ENCODE measurements at regions not wholly inside any gene's neighbourhood (a gene's known extent, or its start where the extent isn't known, plus 50 kb on each side); places are given as distances from the start of the nearest gene placed in this dataset.

DNA sequence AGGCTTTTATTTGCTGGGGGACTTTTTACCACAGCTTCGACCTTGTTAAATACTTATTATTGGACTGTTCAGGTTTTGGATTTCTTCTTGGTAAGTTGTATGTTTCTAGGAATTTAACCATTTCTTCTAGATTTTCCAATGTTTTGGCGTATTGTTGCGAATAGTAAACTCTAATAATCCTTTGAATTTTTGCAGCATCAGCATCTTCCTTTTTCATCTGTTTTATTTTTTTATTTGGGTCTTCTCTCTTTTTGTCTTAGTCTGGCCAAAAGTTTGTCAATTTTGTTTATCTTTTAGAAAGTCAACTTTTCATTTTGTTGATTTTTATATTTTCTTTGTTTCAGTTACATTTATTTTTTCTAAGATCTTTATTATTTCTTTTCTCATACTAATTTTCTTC lies 1272.0 kb downstream of the HACE1 start:
- no peaks in the 10 kb centered on the region for H3K36me3 ChIP-seq (ENCODE audit: control insufficient read depth in 2 of 2, insufficient read depth in 2 of 2, low read length in 1 of 2)
- POLR2A ChIA-PET = no interaction called here
- CTCF ChIA-PET = interaction anchor here (0.6 kb wide), 1 partner anchor 591 kb away, joined by 3 read pairs; no protein-coding TSS in a partner anchor
- RAD21 ChIA-PET (ENCODE audit: unreplicated experiment) = no interaction called here
- no peak overlapping the region for H3K27ac ChIP-seq (ENCODE audit: control insufficient read depth, insufficient read depth)
- DNase-seq (ENCODE audit: low read depth, low spot score) = no peak
- H3K4me2 ChIP-seq (ENCODE audit: control insufficient read depth, insufficient read depth) = no peak overlapping the region
- H3K9me3 ChIP-seq (replicated peaks; ENCODE audit: control insufficient read depth, insufficient read depth, low read length) = no peaks in the 10 kb centered on the region
- H4K20me1 ChIP-seq (ENCODE audit: control insufficient read depth, insufficient read depth) = no peaks in the 10 kb centered on the region
- intact Hi-C loops (cut with micrococcal nuclease; ENCODE audit: unreplicated experiment) (no loop called here), in situ Hi-C loops (cut with MboI) (no loop called here)
- no peak for ATAC-seq
- FAIRE-seq = no peak
- BruUV-seq (replicated peaks) = no TSS peak
- SMC1A ChIA-PET (ENCODE audit: uncharacterized antibody, unreplicated experiment) = interaction anchor here (0.9 kb wide), 1 partner anchor 12 kb away, joined by 3 read pairs; no protein-coding TSS in a partner anchor
- no peaks in the 10 kb centered on the region for H3K27me3 ChIP-seq (replicated peaks in 1 of 2; ENCODE audit: control insufficient read depth in 2 of 2, insufficient read depth in 2 of 2, low read length in 1 of 2)
- TF ChIP-seq SRF (IDR thresholded peaks at IDR 0.05; ENCODE audit: low read depth in 2 of 2, low read length in 2 of 2) (no peak), CBX3 (IDR thresholded peaks at IDR 0.05; ENCODE audit: borderline replicate concordance, low read depth) (no peak)
- TF ChIP-seq, protein P1, sequence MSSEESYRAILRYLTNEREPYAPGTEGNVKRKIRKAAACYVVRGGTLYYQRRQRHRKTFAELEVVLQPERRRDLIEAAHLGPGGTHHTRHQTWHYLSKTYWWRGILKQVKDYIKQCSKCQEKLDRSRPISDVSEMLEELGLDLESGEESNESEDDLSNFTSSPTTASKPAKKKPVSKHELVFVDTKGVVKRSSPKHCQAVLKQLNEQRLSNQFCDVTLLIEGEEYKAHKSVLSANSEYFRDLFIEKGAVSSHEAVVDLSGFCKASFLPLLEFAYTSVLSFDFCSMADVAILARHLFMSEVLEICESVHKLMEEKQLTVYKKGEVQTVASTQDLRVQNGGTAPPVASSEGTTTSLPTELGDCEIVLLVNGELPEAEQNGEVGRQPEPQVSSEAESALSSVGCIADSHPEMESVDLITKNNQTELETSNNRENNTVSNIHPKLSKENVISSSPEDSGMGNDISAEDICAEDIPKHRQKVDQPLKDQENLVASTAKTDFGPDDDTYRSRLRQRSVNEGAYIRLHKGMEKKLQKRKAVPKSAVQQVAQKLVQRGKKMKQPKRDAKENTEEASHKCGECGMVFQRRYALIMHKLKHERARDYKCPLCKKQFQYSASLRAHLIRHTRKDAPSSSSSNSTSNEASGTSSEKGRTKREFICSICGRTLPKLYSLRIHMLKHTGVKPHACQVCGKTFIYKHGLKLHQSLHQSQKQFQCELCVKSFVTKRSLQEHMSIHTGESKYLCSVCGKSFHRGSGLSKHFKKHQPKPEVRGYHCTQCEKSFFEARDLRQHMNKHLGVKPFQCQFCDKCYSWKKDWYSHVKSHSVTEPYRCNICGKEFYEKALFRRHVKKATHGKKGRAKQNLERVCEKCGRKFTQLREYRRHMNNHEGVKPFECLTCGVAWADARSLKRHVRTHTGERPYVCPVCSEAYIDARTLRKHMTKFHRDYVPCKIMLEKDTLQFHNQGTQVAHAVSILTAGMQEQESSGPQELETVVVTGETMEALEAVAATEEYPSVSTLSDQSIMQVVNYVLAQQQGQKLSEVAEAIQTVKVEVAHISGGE (CRISPR knock-in tag; IDR thresholded peaks at IDR 0.05) = no peak
- H3K4me3 ChIP-seq = no peak overlapping the region
- WGBS (ENCODE audit: insufficient coverage, insufficient replicate concordance, low lambda C conversion rate, missing lambda C conversion rate) = 50% methylated on average over 3 of the region's 3 CpGs
- H3K79me2 ChIP-seq (ENCODE audit: control insufficient read depth, insufficient read depth, low read length) = no peaks in the 10 kb centered on the region
- H3K9ac ChIP-seq (ENCODE audit: control insufficient read depth, insufficient read depth, low read length) = no peak overlapping the region
- H2AFZ ChIP-seq (ENCODE audit: control insufficient read depth, low read depth, low read length) = no peak overlapping the region
- no peaks in the 10 kb centered on the region for H3K4me1 ChIP-seq (ENCODE audit: control insufficient read depth, insufficient read depth, low read length)

DNA sequence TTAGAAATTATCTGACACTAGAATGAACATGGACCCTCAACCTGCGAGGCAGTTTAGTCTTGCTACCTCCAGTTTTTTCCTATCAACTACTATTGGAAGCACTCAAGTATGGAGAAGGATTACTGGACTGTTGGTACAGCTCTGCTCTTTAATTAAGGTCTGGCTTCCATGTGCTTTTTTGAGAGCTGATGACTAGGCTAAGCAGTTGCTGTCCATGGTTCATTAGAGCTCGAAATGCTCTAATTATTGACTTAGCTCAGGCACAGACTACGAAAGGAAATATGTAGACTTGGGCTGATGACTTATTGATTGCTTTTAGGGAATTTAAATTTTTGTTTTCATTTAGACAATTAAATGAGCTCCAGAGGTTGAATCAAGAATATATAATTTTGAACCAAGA lies 1281.6 kb downstream of the HACE1 start:
- DNase-seq (ENCODE audit: low read depth, low spot score) (no peak), FAIRE-seq (no peak), ATAC-seq (no peak)
- ChIA-PET CTCF (interaction anchor here (0.6 kb wide), 1 partner anchor 209 kb away, joined by 3 read pairs; no protein-coding TSS in a partner anchor), POLR2A (no interaction called here), RAD21 (ENCODE audit: unreplicated experiment) (no interaction called here), SMC1A (ENCODE audit: uncharacterized antibody, unreplicated experiment) (no interaction called here)
- BruUV-seq (replicated peaks) = no TSS peak
- in situ Hi-C loops (cut with MboI) (no loop called here), intact Hi-C loops (cut with micrococcal nuclease; ENCODE audit: unreplicated experiment) (no loop called here)
- no peaks in the 10 kb centered on the region for H3K27me3 ChIP-seq (replicated peaks in 1 of 2; ENCODE audit: control insufficient read depth in 2 of 2, insufficient read depth in 2 of 2, low read length in 1 of 2)
- H3K36me3 ChIP-seq (ENCODE audit: control insufficient read depth in 2 of 2, insufficient read depth in 2 of 2, low read length in 1 of 2) = no peaks in the 10 kb centered on the region
- no peaks in the 10 kb centered on the region for H3K9me3 ChIP-seq (replicated peaks; ENCODE audit: control insufficient read depth, insufficient read depth, low read length)
- 2% methylated on average over 3 of the region's 3 CpGs for WGBS (ENCODE audit: insufficient coverage, insufficient replicate concordance, low lambda C conversion rate, missing lambda C conversion rate)
- H3K4me3 ChIP-seq = no peak overlapping the region
- no peak overlapping the region for H2AFZ ChIP-seq (ENCODE audit: control insufficient read depth, low read depth, low read length)
- no peak overlapping the region for H3K4me2 ChIP-seq (ENCODE audit: control insufficient read depth, insufficient read depth)
- no peak overlapping the region for H3K27ac ChIP-seq (ENCODE audit: control insufficient read depth, insufficient read depth)
- no peaks in the 10 kb centered on the region for H3K4me1 ChIP-seq (ENCODE audit: control insufficient read depth, insufficient read depth, low read length)
- H4K20me1 ChIP-seq (ENCODE audit: control insufficient read depth, insufficient read depth) = no peaks in the 10 kb centered on the region
- no peaks in the 10 kb centered on the region for H3K79me2 ChIP-seq (ENCODE audit: control insufficient read depth, insufficient read depth, low read length)
- H3K9ac ChIP-seq (ENCODE audit: control insufficient read depth, insufficient read depth, low read length) = no peak overlapping the region
- TF ChIP-seq JUND (IDR thresholded peaks at IDR 0.05; ENCODE audit: low read depth, low read length) (no peak), EZH2 (IDR thresholded peaks at IDR 0.05; ENCODE audit: borderline replicate concordance, control insufficient read depth, low read depth, low read length) (no peak), POU2F2 (IDR thresholded peaks at IDR 0.05; ENCODE audit: borderline replicate concordance, low read depth, low read length) (no peak), SMC3 (IDR thresholded peaks at IDR 0.05; ENCODE audit: borderline replicate concordance, low read length) (no peak), ASH2L (IDR thresholded peaks at IDR 0.05; ENCODE audit: borderline replicate concordance, low read depth) (no peak), SUZ12 (IDR thresholded peaks at IDR 0.05; ENCODE audit: unreplicated experiment) (no peak), FOXM1 (IDR thresholded peaks at IDR 0.05; ENCODE audit: low read depth, low read length) (no peak), USF2 (IDR thresholded peaks at IDR 0.05; ENCODE audit: borderline replicate concordance, low read depth, low read length) (no peak), NFIC (IDR thresholded peaks at IDR 0.05; ENCODE audit: low read depth, low read length) (no peak), SREBF1 (IDR thresholded peaks at IDR 0.05; ENCODE audit: low read length) (no peak), ATF3 (IDR thresholded peaks at IDR 0.05; ENCODE audit: borderline replicate concordance, extremely low read depth, low read depth, low read length) (no peak)
